ENCODE measurements at regions not wholly inside any gene's neighbourhood (a gene's known extent, or its start where the extent isn't known, plus 50 kb on each side); places are given as distances from the start of the nearest gene placed in this dataset.

GRCh38 chr6:27678469-27678868 lies 205.6 kb upstream of the ZNF184 start:
- Histone ChIP-seq H3K4me2 (ENCODE audit: low read depth, low read length) (no peak overlapping the region), H2AFZ (ENCODE audit: low read length) (no peak overlapping the region), H3K36me3 (replicated peaks; ENCODE audit: insufficient read depth, low read length) (no peaks in the 10 kb centered on the region), H3K27ac (ENCODE audit: low read length) (no peak overlapping the region), H3K27me3 (replicated peaks; ENCODE audit: insufficient read depth, low read length) (no peaks in the 10 kb centered on the region), H4K20me1 (ENCODE audit: insufficient read depth, low read length) (no peaks in the 10 kb centered on the region), H3F3A (ENCODE audit: insufficient read depth, low read length) (no peaks in the 10 kb centered on the region), H3K4me3 (ENCODE audit: low read length) (no peak overlapping the region), H3K9me3 (replicated peaks; ENCODE audit: insufficient read depth, low read length) (no peaks in the 10 kb centered on the region), H3K79me2 (ENCODE audit: low read length) (no peaks in the 10 kb centered on the region), H3K4me1 (ENCODE audit: low read length) (no peaks in the 10 kb centered on the region), H3K9me2 (replicated peaks; ENCODE audit: insufficient read depth, low read length) (no peaks in the 10 kb centered on the region), H3K9ac (ENCODE audit: low read length) (no peak overlapping the region)
- TF ChIP-seq EZH2phosphoT487 (IDR thresholded peaks at IDR 0.05; ENCODE audit: low read length): no peak
- TF ChIP-seq CTCF (IDR thresholded peaks at IDR 0.05; ENCODE audit: low read length): no peak
- TF ChIP-seq EZH2 (optimal IDR thresholded peaks at IDR 0.05; ENCODE audit: low read depth, low read length): no peak
- no peak for DNase-seq

GRCh38 chr6:27674882-27675281 lies 202.0 kb upstream of the ZNF184 start:
- Histone ChIP-seq H4K20me1 (ENCODE audit: insufficient read depth, low read length) (no peaks in the 10 kb centered on the region), H3K9me3 (replicated peaks; ENCODE audit: insufficient read depth, low read length) (no peaks in the 10 kb centered on the region), H3K4me2 (ENCODE audit: low read depth, low read length) (no peak overlapping the region), H3K4me1 (ENCODE audit: low read length) (no peaks in the 10 kb centered on the region), H3K27ac (ENCODE audit: low read length) (no peak overlapping the region), H3K79me2 (ENCODE audit: low read length) (no peaks in the 10 kb centered on the region), H3K27me3 (replicated peaks; ENCODE audit: insufficient read depth, low read length) (no peaks in the 10 kb centered on the region), H3K9me2 (replicated peaks; ENCODE audit: insufficient read depth, low read length) (no peaks in the 10 kb centered on the region), H3F3A (ENCODE audit: insufficient read depth, low read length) (peaks cover 8% of the 10 kb centered on the region; the same call in 1 of the 2 replicates), H3K4me3 (ENCODE audit: low read length) (no peak overlapping the region), H2AFZ (ENCODE audit: low read length) (no peak overlapping the region), H3K36me3 (replicated peaks; ENCODE audit: insufficient read depth, low read length) (no peaks in the 10 kb centered on the region), H3K9ac (ENCODE audit: low read length) (no peak overlapping the region)
- DNase-seq: no peak
- TF ChIP-seq EZH2phosphoT487 (IDR thresholded peaks at IDR 0.05; ENCODE audit: low read length) (no peak), CTCF (IDR thresholded peaks at IDR 0.05; ENCODE audit: low read length) (no peak), EZH2 (optimal IDR thresholded peaks at IDR 0.05; ENCODE audit: low read depth, low read length) (no peak)

GRCh38 chr6:27672113-27672799 lies 199.4 kb upstream of the ZNF184 start:
- Histone ChIP-seq H3K4me3 (ENCODE audit: low read length) (peak overlapping the region; percentile 39), H3K9ac (ENCODE audit: low read length) (no peak overlapping the region), H3K27ac (ENCODE audit: low read length) (peak overlapping the region; percentile 25; the same call in 1 of the 2 replicates)

More at GRCh38 chr6:27672113-27672799, 199.4 kb upstream of the ZNF184 start:
- Histone ChIP-seq H4K20me1 (ENCODE audit: insufficient read depth, low read length) (no peaks in the 10 kb centered on the region), H3K27me3 (replicated peaks; ENCODE audit: insufficient read depth, low read length) (no peaks in the 10 kb centered on the region; the same call in 1 of the 2 replicates), H3K9me3 (replicated peaks; ENCODE audit: insufficient read depth, low read length) (no peaks in the 10 kb centered on the region), H3K36me3 (replicated peaks; ENCODE audit: insufficient read depth, low read length) (no peaks in the 10 kb centered on the region), H3K9me2 (replicated peaks; ENCODE audit: insufficient read depth, low read length) (no peaks in the 10 kb centered on the region), H3K79me2 (ENCODE audit: low read length) (no peaks in the 10 kb centered on the region), H2AFZ (ENCODE audit: low read length) (peak overlapping the region; percentile 68), H3K4me2 (ENCODE audit: low read depth, low read length) (peak overlapping the region; percentile 72), H3K4me1 (ENCODE audit: low read length) (no peaks in the 10 kb centered on the region), H3F3A (ENCODE audit: insufficient read depth, low read length) (peaks cover 11% of the 10 kb centered on the region; the same call in 1 of the 2 replicates)
- no peak for TF ChIP-seq EZH2phosphoT487 (IDR thresholded peaks at IDR 0.05; ENCODE audit: low read length)
- TF ChIP-seq EZH2 (optimal IDR thresholded peaks at IDR 0.05; ENCODE audit: low read depth, low read length): no peak
- no peak for TF ChIP-seq CTCF (IDR thresholded peaks at IDR 0.05; ENCODE audit: low read length)
- peak; percentile 68 for DNase-seq
